Activated T-cell treated with anti-CD3 and anti-CD28 coated beads, Interleukin-2, amount 50 U/mL, for 48 hours (primary cell): ENCODE measurements at regions not wholly inside any gene's neighbourhood (a gene's known extent, or its start where the extent isn't known, plus 50 kb on each side); places are given as distances from the start of the nearest gene placed in this dataset.

Experiments
- DNase-seq, 2 experiments: peaks; one replicate each; pipeline ENCODE4 v3.0.0-alpha.2; 2020

DNA sequence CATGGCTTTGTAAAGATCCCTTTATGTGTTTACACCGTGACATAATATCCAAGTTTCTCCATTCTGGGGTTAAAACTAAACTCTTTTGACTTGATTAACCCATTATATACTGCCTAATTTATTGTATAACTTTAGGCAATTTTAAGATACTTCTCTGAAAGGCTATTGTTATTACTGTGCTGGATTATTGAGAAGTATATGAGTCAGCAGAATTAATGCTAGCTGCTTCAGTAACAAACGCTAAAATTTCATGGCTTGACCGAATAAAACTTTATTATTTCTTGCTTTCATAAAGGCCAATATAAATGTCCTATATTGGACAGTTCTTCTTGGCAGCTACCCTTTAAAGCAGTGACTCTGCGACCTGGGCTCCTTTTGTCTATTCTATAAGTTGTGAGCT, 853.9 kb downstream of the SORCS3 start:
- DNase-seq, result no peak

DNA sequence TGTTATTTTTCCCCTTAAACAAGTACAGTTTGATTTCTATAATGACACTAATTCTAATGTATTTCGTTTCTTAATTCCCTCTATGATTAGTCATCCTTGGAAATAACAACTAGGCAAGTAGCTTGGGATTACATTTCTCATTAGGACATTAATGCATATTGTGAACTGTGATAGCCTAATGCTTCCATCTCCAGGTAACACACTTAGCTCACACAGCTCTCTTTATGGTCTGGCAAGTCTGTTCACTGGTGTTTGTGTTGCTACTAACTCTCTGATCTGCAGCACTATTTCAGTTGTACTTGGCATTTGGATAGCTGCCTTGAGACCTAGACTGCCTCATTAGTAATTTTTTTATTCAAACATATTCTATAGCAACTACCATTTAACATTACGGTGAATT, 853.2 kb downstream of the SORCS3 start:
- no peak for DNase-seq

DNA sequence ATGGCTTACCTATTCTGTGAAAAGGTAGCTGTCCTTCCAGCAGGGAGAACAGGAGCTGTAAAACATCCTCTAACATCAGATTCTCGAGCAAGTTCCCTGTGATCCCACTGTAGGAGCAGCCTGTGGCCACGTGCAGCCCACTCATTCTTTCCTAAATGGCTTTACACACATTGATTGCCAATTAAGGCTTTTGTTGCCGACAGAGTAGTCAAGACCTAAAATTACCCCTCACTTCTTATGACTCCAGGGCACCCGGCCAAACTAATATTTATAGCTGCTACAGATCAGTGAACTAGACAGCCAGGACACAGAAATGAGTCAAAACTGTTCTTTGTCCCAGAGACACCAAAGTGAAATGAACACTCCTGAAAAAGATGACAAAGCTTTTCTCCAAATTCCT, 832.1 kb downstream of the SORCS3 start:
- no peak for DNase-seq

DNA sequence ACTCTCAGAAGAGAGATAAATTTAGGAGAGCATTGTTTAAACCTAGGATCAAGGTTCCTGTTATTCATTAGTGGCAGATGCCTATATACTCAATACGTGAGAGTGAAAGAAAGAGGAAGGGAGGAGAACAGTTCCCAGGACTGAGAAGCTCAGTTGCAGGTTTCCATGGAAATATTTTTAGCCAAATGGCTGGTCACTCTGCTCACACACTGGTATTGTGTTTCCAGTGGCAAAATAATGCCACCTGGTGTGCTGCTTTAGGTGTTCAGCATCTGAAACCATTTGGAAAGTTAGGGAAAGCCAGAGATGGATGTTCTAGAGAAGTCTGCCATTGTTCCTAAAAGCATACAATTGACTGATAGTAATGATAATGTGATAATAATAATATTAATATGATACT, 827.7 kb downstream of the SORCS3 start:
- DNase-seq, result no peak

DNA sequence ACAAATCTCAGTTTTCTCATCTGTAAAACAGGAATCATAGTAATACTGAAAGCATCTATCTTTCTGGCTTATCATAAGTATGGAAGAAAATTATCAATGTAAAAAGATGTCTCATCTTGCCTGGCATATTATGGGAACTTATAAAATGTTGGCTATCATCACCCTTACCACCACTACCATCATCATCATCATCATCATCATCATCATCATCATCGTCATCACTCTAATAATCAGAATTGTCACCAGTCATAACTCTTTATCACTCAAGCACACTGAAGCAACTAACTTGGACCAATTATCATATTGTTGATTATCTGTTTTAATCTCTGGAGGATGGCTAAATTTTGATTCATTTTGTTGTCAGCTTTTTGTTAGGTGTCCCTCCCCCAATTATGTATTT, 825.4 kb downstream of the SORCS3 start:
- DNase-seq, result no peak

DNA sequence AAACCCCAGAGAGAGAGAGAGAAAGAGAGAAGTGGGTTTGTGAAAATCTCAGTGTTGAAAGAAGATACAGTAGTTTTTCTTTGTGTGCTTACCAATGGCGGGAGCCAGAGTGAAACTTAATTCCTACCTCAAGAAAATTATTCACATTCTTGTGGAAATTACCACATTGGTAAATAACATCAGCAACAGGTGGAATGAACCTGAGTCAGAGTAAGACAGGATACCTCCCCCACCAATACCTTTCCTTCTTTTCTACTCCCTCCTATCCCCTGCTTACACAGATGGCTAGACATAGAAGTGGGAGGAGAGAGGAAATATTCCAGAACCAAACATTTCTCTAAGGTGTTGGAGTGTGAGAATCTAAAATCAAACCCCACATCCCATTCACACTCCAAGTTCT, 793.9 kb downstream of the SORCS3 start:
- no peak for DNase-seq

DNA sequence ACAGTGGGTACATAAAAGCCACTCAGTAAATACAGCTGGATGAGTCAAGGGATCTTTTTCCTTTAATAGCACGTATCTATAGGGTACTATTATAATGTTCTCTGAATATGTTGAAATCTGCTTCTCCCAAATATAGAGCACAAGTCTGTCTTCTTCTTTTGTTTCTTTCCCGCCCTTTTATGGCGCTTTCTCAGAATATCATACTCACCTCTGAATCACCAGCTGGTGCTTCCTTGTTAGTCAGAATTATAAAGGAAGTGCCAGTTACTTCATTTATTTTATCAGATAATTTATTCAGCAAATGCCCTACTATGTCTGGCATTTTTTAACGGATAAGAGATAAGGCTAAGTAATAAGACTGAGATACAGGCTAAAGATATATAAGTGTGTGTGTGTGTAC, 772.9 kb downstream of the SORCS3 start:
- DNase-seq, result no peak

DNA sequence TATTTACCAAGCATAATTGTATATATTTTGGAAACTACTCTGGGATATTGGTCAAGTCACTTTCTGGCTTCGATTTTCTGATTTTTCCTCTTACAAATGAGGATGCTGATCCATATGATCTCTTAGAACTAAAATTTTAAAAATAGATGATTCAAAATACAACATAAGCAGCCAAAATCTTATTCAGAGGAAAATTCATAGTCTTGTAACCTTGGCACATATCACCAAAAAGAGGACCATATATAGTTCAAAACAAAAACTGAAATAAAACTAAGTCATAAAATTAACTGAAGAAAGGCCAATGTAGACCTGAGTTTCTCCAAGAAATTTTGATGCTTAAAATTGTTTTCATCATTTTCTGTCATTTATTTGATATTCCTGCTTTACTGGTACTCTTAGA, 768.3 kb downstream of the SORCS3 start:
- no peak for DNase-seq

DNA sequence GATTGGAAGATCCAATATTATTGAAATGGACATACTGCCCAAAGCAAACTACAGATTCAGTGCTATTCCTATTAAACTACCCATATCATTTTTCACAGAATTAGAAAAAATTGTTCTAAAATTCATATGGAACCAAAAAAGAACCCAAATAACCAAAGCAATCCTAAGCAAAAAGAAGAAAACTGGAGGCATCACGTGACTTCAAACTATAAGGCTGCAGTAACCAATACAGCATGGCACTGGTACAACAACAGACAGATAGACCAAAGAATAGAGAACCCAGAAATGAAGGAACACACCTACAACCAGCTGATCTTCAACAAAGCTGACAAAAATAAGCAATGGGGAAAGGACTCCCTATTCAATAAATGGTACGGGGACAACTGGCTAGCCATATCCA, 765.4 kb downstream of the SORCS3 start:
- DNase-seq, result no peak

DNA sequence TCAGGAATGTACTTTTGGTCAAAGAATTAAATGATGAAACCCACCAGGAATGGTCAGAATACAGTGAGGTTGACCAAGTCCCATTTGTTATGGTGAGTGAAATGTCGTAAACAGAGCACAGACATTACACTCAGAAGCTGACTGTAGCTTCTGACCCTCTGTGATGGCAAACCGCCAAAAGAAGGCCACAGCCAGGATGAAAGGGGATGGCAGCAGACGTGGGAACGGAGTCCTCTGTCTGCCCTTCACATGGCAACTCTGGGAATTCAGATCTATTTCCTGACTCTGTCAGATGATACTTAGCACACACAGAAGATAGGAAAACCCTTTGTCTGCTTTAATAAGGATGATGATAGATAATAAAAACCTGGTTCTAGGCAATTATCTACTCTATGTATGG, 757.1 kb downstream of the SORCS3 start:
- DNase-seq, result no peak

DNA sequence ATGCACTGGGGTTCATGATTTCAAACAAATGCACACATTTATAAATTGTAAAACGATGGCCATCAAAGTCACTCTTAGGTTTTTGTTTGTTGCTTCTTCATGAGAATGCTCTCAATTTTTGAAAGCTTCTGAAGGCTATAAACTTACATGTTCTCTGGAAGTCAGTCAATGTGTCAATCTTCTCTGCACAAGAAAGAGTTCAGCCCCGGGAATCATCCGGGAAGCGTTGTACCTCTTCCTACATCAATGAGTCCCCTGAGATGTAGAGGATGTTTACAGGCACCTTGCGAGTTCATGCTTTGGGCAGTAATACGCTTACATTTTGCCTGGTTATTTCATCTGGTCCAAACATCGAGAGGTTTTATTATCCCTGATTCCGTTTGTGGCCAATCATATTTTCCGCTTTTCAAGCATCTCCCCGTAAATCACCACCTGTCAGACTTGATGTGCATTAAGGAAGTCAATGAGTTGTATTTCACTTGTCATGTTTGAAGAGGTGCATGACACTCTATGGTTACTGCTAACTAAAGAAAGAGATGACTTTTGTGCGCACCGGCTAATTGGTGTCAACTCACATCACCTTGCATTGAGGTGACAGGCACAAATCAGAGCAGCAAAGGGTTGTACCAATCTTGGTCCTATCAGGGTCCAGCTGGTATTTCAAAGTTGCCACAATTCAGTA, 750.7 kb downstream of the SORCS3 start:
- no peak for DNase-seq

DNA sequence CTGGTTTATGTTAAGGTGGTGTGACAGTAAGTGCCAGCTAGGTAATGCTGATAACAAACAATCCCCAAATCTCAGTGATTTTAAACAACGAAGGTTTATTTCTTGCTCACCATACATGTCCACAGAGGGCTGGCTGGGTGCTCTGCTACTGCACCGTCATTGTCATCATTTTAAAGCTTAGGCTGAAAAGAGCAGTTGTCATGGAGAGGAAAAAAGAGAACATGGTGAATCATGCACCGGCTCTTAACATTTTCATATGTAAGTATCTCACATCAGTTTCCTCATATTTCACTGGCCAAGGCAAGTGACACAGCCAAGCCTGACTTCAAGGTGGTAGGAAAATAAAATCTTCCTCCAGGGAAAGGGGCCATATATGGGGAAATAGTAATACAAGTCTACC, 746.9 kb downstream of the SORCS3 start:
- DNase-seq, result no peak

DNA sequence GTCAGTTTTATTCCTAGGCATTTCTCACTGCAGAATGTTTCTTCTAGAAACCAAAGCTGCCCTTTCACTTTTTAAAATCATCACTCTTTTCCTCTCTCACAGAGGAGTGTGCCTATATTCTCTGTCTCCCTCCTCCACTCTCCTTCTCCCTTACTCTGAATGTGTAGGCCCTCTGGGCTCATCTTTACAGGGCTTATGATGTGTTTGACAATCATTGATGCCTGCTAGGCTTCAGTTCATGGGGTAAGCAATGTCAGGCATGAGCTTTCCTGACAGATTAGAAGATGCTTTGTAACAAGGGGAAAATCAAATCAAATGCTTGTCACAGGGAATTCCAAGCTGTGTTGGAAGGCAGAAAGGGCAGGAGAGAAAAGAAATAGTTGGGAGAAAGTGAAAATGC, 742.9 kb downstream of the SORCS3 start:
- DNase-seq, result no peak

DNA sequence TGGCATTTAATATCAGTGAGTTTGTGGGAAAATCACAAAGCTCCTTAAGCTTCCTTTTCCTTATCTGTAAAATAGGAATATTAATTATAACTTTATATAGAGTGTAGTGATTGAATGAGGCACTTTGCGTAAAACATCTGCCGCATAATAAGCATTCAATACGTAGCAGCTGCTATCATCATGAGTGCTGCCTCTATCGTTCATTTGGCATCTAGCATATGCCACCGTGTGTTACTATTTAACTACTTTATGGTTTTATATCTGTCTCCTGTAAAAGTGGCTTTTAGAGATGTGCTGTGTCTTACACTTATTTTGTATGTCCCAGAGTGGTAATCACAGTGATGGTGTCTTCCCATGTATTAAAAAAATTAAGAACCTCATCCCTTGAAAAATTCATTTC, 729.6 kb downstream of the SORCS3 start:
- no peak for DNase-seq

DNA sequence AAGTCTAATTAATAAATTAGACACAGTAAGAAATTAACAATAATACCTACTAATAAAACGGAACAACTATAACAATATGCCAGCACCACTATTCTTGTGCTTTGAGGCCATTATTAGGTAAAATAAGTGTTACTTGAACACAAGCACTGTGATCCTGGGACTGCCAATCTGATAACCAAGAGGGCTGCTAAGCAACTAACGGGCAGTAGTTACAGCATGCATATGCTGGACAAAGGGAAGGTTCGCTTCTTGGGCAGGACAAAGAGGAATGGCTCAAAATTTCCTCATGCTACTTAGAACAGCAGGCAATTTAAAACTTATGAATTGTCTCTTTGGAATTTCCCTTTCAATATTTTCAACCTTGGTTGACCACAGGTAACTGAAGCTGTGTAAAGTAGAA, 718.6 kb downstream of the SORCS3 start:
- DNase-seq, result no peak

DNA sequence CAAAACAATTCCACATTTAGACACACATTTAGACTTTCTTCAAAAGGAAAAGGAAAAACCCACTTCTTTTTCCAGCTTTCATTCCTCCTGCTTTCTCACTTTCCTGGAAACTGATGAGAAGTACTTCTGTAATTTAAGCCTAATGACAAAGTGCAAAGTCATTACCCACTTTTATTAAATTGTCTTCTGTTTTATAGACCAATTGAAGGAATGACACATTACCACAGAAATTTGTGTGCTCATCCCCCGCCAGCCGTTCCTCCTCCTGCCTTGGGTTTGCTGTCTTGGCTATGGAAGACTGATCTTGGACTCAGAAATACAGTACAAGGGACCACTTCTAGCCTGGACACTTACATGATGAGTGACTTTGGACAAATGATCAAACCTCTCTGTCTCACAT, 717.8 kb downstream of the SORCS3 start:
- DNase-seq, result no peak

DNA sequence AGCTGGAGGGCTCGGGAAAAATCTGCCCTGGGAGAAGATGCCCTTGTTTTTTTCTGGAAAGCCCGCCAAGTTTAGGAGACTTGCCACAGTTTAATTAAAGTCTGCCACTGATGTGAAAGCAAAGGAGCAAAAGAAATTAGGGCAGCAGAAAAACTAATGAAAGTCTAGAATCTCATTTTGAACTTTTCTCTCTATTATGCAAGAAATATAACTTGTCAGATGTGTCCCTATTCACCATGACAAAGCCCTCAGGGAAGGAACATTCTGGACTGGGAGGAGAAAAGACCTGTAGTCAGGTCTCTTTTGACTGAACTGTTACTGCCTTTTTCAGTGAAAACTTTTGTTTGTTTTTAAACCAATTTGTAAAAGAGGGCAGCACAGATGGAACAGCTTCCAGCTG, 715.5 kb downstream of the SORCS3 start:
- no peak for DNase-seq

DNA sequence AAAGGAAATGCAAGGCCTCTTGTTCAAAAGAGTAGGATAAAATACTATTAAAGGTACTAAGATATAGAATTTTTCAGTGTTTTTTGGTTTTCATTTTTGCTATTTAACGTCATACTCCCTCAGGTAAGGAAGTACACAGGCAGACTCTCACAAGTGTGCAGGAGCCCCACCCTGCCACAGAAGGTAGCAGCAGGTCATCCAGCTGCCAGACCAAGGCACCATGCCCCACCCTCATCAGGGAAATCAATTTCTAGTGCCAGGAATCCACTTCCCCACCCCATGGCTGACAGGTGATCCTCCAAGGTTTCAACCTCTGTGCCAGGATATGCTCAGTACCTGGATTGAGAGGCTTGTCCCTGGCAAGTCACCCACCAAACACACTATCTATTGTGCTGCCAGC, 712.9 kb downstream of the SORCS3 start:
- no peak for DNase-seq

DNA sequence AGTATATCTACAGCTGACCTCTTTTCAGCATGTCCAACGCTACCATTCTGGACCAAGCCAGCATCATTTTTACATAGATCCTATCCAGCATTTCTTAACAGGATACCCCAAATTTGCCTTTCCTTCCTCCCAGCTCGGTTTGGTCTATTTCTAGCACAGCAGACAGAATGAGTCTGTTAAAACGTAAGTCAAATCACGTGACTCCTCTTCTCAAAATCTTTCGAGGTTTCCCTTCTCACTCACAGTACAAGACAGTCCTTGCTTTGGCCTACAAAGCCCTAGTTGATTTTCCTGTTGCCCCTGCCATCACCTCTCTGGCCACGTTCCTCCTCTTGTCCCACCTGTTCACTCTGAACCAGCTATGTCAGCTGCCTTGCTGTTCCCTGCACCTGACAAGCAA, 711.7 kb downstream of the SORCS3 start:
- DNase-seq, result no peak

DNA sequence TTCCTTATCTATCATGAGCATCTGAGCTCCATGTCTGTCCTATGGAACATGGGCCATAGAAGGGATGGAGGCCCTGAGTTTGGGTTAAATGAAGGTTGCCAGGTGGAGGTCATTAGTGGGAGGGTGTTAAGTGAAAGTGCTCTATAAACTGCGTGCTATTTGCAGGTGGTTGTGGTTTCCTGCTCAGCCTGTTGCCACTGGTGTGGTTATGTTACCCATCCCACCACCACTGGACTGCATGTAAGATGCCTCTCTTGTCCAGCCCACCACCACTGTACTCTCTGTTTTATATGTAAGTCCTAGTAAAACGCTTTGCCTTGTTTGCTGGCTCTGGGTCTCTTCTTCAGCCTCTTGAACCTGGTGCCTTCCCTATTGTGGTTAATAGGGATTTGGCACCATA, 711.2 kb downstream of the SORCS3 start:
- DNase-seq, result no peak

DNA sequence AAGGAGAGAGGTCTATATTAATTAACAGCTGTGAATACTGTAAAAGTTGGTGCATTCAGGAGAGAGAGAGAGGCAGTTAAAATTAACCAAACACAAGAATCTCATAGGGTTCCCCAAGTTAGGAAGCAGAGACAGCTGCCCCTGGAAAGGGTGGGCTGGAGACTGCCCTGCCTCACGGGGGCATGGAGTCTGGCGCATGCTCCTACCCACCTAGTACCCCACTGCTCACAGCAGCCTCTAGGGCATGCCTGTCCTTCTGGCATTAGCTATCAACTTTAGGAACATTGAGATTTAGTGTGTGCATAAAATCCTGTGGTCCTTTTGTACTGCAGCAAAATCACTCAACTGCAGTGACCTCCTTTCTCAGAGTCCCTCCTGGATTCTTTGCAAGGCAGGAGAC, 710.1 kb downstream of the SORCS3 start:
- DNase-seq, result no peak

DNA sequence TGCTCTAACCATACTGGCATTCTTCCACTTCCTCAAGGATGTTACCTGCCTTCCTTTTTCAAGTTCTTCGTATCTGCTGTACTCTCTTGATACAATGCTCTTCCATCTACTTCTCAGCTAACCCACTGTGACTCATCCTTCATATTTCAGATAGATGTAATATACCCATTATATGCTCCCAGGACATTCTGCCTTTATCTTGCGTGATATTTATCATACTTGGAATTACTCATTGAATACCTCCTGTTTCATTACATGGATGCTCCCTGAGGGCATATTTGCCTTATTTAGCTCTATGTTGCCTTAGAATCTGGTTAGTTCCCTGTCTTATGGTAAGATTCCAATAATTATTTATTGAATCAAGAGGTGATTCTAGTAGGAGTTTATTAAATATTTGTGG, 706.4 kb downstream of the SORCS3 start:
- no peak for DNase-seq

DNA sequence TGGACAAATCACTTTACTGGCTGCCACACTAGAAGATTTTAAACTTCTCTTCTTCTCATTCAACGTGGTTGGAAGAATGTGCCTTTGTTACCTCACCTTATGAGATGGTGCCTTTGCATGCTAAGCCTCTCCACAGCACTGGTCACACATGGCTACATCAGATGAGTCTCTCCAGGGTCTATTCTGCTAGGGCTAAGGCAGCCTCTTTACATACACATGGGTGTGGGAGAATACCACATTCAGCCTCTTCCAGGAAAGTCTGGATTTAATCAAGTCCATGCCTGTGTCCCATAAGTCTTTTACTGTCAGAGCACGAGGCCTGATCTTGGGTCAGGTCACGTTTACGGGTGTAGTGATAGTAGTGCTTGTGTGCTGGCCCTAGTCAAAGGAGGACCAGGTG, 701.5 kb downstream of the SORCS3 start:
- DNase-seq, result no peak

DNA sequence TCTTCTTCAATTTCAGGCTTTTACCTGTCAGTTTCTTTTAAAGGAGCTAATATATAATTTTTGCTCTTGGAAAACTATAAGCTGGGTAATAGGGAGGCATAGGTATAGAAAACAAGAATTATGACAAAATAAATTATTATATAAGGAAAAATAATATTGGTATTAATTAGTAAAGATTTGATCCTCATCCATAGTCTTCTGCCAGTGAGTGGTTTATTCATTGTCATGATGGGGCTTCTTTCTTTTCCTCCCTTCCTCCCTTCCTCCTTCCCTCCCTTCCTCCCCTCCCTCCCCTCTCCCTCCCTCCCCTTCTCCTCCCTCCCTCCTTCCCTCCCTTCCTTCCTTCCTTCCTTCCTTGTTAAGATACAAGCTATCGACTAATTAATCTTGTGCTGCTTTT, 698.6 kb downstream of the SORCS3 start:
- DNase-seq, result no peak

DNA sequence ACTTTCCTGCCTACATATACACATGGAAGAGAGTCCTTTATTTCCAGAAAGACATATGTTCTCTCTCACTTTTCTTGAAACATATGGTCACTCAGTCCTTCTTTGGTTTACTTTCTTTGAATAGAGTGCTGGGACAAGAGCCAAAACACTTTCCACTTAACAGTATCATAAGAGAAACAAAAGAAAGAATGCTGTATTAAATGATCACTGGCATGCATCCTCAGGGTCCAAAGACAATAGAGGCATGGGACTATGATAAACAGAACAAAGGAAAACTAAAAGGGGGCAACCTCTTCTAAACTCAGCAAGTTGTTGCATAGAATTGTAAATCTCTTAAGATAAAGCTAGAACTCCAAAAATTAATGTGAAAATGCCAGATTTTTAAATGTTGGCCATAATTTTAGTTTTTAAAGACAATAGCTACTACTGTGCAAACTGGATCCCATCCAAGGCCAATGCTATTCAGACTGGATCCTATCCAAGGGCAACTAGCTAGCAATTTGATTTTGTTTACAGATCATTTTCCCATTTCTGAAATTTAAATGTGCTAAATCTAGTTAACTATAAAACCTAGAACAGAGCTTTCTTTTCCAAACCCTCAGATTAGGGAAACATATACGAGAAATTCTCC, 687.5 kb downstream of the SORCS3 start:
- DNase-seq, result no peak
